Right lobe of liver (tissue), 4 donors: ENCODE measurements at regions not wholly inside any gene's neighbourhood (a gene's known extent, or its start where the extent isn't known, plus 50 kb on each side); places are given as distances from the start of the nearest gene placed in this dataset.

Experiments used
- POLR2A ChIP-seq: fragments of 450-650 bp; IDR thresholded peaks from one replicate; pipeline ENCODE4 v1.6.1; 2017; ENCODE audit warnings: antibody characterized with exemption, mild to moderate bottlenecking
- TF ChIP-seq, protein P1 (sequence below), 4 donors: fragments of 200-600 bp in 3 of 4; fragments of 450-650 bp in 1 of 4; IDR thresholded peaks; one replicate each; pipeline versions ENCODE4 v1.5.1 to v1.8.0; 2016 to 2022; ENCODE audit warnings: antibody characterized with exemption in 4 of 4, mild to moderate bottlenecking in 2 of 4
- donor health status: DM: no; HTN: no; CAD: no.
- donor health status: DM: no; HTN: no; CAD: no.
- donor health status: DM: no; HTN: yes; CAD: no.

DNA sequence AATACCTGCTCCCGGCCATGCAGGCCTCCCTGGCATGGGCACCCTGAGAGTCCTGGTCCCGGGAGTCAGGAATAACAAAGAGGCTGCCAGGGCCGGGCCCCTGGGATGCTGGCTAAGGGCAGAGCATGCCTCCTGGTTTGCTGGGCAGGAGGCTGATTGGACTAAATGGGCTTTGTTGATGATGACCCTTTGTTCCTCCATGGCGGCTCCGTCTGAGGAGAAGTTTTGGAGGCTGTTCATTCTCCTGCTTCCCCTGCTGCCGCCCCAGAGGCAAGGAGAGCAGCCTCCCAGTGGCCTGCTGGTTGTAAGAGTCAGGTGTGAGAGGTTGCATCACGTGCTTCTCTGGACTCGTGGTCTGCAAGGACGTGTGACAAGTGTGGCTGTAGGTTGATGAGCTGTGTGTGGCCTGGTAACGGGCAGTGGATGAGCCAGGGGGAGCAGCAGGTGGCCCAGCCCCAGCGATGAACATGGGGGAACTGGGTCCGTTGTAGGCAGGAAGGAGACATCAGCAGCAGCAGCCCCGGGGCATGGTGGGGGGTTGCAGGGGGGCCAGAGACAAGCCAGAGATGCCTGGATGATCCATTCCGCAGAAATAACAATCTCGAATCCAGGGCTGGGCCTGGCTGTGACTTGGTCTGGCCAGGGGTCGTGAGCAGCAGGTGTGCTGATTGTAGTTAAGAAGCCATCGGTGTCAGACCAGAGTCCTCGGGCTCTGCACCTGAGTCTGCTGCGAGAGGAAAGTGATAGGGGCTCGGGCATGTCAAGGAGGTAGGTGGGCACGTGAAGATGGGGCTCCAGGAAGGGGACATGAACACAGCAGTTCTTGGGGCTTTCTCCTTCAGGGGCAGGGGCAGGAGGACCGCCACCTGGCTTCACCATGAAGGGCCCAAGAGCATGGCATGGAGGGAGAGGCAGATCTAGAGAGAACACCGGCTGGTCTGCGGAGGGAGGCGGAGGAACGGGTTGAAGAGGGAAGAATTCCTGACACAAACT lies 101.4 kb downstream of the TNFRSF13B start:
- no peak for TF ChIP-seq POLR2A
- TF ChIP-seq, protein P1, sequence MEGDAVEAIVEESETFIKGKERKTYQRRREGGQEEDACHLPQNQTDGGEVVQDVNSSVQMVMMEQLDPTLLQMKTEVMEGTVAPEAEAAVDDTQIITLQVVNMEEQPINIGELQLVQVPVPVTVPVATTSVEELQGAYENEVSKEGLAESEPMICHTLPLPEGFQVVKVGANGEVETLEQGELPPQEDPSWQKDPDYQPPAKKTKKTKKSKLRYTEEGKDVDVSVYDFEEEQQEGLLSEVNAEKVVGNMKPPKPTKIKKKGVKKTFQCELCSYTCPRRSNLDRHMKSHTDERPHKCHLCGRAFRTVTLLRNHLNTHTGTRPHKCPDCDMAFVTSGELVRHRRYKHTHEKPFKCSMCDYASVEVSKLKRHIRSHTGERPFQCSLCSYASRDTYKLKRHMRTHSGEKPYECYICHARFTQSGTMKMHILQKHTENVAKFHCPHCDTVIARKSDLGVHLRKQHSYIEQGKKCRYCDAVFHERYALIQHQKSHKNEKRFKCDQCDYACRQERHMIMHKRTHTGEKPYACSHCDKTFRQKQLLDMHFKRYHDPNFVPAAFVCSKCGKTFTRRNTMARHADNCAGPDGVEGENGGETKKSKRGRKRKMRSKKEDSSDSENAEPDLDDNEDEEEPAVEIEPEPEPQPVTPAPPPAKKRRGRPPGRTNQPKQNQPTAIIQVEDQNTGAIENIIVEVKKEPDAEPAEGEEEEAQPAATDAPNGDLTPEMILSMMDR (IDR thresholded peaks at IDR 0.05): no peak
